ENCODE measurements at regions not wholly inside any gene's neighbourhood (a gene's known extent, or its start where the extent isn't known, plus 50 kb on each side); places are given as distances from the start of the nearest gene placed in this dataset.
A peak's percentile ranks its signal among the peaks of the same experiment; 100 is the strongest.

- DNase-seq: no peak
Observed at GRCh38 chr17:73938706-73939105, 264.8 kb upstream of the RPL38 start.

- DNase-seq: no peak
Observed at GRCh38 chr17:73939806-73940205, 263.7 kb upstream of the RPL38 start.

GRCh38 chr17:73940511-73940910, 263.0 kb upstream of the RPL38 start:
- DNase-seq: no peak

GRCh38 chr17:73941919-73942530, 261.5 kb upstream of the RPL38 start:
- DNase-seq: no peak

GRCh38 chr17:73942703-73943415, 260.6 kb upstream of the RPL38 start:
- DNase-seq: no peak

- DNase-seq: no peak
Observed at GRCh38 chr17:73943416-73944110, 259.9 kb upstream of the RPL38 start.

GRCh38 chr17:73944366-73944765, 259.1 kb upstream of the RPL38 start:
- no peak for DNase-seq

- DNase-seq: no peak
Observed at GRCh38 chr17:73947281-73947965, 256.1 kb upstream of the RPL38 start.

- no peak for DNase-seq
Observed at GRCh38 chr17:73947966-73948355, 255.5 kb upstream of the RPL38 start.

- DNase-seq: no peak
Observed at GRCh38 chr17:73949903-73950592, 253.4 kb upstream of the RPL38 start.

- no peak for DNase-seq
Observed at GRCh38 chr17:73950593-73950914, 252.9 kb upstream of the RPL38 start.

- peak; percentile 65 for DNase-seq
Observed at GRCh38 chr17:73952082-73952479, 251.4 kb upstream of the RPL38 start.

- peak; percentile 59 for DNase-seq
Observed at GRCh38 chr17:73952480-73953205, 250.8 kb upstream of the RPL38 start.

- no peak for DNase-seq
Observed at GRCh38 chr17:73953206-73954033, 250.1 kb upstream of the RPL38 start.

- no peak for DNase-seq
Observed at GRCh38 chr17:73954951-73955350, 248.5 kb upstream of the RPL38 start.

- DNase-seq: no peak
Observed at GRCh38 chr17:73955616-73956015, 247.9 kb upstream of the RPL38 start.

- DNase-seq: no peak
Observed at GRCh38 chr17:73956169-73956568, 247.3 kb upstream of the RPL38 start.

GRCh38 chr17:73956595-73957465, 246.6 kb upstream of the RPL38 start:
- no peak for DNase-seq

- no peak for DNase-seq
Observed at GRCh38 chr17:73957564-73957963, 245.9 kb upstream of the RPL38 start.

GRCh38 chr17:73958453-73958852, 245.0 kb upstream of the RPL38 start:
- no peak for DNase-seq
